Erythroblast (primary cell): ENCODE measurements at regions not wholly inside any gene's neighbourhood (a gene's known extent, or its start where the extent isn't known, plus 50 kb on each side); places are given as distances from the start of the nearest gene placed in this dataset.
"Not testable (repeated sequence)": the region's sequence is repeated elsewhere in the genome, so short reads cannot be mapped to it uniquely, and the experiment has no call there.

Experiments used
- DNase-seq, 2 experiments: peaks; one replicate each; lab custom pipeline; 2025; lab: John Stamatoyannopoulos, UW
- GATA1 ChIP-seq: IDR thresholded peaks from 2 replicates; pipeline ENCODE4 v1.6.1; 2011; ENCODE audit warnings: low read depth, mild to moderate bottlenecking, control low read depth, low read length, moderate library complexity
- POLR2A ChIP-seq: IDR thresholded peaks from 2 replicates; pipeline ENCODE4 v1.6.1; 2011; ENCODE audit warnings: mild to moderate bottlenecking, low read length

DNA sequence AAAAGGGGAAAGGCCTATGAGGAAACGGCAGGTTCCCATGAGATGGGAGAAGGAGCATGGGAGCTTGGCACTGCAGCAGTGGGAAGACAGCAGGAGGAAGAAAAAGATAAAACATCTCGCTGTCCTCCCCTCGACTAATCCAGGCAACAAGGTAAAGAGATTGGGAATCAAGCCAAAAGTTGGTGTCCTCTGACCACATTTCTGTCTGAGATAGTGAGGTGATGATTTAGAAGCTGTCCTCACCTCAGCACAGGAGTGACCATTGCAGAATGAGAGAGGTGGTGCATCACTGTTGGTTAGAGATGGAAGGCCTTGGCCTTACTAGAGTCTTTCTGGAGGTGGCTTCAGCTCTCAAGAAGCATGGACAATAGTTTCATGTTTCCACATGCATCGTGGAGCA, 226.6 kb upstream of the CCDC54 start:
- no peak for DNase-seq
- TF ChIP-seq POLR2A (no peak), GATA1 (no peak)

DNA sequence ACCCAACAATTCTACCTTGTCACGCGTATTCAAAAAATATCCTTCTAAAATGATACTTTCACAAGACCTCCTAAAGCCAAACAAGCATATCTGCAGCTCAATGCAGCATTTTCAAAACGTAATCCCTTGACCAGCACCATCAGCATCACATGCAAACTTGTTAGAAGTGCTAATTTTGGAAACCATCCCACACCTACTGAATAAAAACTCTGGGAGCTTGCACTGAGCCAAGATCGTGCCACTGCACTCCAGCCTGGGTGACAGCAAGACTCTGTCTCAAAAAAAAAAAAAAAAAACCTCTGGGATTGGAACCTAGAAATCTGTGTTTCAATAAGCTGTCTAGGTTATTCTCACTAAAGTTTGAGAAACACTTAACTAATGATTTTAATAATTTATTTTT, 223.3 kb upstream of the CCDC54 start:
- TF ChIP-seq POLR2A (no peak), GATA1 (no peak)
- no peak for DNase-seq

GRCh38 chr3:107172411-107172810, 204.8 kb upstream of the CCDC54 start:
- no peak for DNase-seq
- no peak for TF ChIP-seq POLR2A
- no peak for TF ChIP-seq GATA1

- TF ChIP-seq GATA1 (no peak), POLR2A (no peak)
- DNase-seq: no peak
These were observed 192.9 kb upstream of the CCDC54 start for GRCh38 chr3:107184375-107184774.

DNA sequence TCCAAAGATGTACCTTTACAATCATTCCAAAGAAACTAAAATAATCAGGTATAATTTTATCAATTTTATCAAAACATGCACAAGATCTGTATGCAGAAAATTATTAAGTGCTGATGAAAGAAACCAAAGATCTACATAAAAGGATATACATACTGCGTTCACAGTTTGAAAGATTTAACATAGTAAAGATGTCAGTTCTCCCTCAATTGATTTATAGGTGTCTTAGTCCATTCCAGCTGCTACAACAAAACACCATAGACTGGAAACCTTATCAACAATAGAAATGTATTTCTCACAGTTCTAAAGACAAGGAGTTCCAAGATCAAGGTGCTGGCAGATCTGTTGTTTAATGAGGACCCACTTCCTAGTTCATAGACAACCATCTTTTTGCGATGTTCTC, 189.0 kb upstream of the CCDC54 start:
- TF ChIP-seq GATA1: no peak
- no peak for TF ChIP-seq POLR2A
- no peak for DNase-seq

DNA sequence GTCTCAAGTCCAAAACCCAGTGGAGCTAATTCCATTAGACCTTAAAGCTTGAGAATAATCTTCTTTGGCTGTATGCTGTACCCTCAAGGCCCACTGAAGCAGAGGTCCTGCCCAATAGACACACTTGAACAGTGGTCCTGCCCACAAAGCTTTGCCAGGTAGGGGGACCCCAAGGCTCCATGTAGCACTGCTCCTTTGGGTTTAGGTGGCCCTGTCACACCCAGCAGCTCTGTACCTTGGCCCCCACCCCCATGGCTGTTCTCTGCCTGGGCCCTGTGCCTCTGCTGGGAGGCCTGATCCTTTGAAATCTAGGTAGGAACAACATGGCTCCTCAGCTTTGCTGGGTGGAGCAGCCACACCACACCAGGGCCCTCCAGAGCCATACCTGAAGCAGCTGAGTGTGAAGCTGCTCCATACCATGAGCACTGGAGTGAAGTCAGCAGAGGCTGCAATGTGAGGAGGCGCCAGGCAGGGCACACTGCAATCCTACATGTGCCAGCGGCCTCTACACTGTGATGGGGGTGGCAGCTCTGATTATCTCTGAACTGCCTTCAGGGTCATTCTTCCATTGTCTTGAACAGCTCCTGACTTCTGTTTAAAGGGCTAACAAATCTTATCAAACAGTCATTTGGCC, 188.0 kb upstream of the CCDC54 start:
- no peak for DNase-seq
- TF ChIP-seq GATA1: no peak
- TF ChIP-seq POLR2A: no peak

DNA sequence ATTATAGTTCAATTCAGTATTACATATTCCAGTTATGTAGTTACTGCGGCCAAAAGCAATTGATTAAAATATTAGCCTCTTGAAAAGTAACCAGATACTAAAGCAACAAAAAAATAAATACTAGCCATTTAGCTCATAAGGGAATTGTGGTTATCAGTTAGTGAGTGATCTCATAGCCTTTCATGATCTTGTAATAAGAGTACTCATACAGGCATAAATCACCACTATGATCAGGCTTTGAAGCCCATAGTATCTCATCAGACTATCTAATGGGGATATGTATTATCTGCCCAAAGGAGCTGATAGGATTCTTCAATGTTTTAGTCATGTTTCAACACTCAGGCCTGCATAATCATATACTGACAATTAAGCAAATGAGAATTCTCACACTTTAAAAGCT, 184.1 kb upstream of the CCDC54 start:
- no peak for DNase-seq
- TF ChIP-seq GATA1 (no peak), POLR2A (no peak)

DNA sequence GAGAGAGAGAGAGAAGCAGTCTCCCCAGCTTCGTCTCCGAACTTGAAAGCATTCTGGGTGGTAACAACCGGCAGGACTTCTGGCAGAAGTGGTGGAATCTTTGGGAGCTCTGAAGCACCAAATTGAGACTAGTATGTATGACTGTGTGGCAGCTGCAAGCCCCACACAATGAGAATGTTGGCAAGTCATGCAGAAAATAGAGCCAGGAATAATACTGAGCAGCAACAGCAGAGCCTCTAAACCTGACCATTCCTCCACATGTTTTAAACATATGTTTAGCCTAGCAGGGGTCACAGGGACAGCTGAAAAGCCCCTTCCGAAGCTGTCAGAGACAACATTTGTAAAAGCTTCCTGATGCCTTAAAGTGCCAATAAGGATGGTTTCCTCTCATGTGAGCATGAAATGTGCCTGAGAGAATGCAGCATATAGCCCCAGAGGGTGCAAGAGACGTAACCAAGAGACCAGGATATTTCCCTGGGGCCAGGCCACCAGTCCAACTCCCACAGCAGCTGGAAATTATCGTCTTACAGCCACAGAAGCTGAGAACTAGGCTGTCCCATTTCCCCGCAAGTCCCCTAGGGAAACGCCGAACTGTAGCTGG, 178.6 kb upstream of the CCDC54 start:
- TF ChIP-seq GATA1 (no peak), POLR2A (no peak)
- DNase-seq: no peak

- no peak for DNase-seq
- no peak for TF ChIP-seq GATA1
- no peak for TF ChIP-seq POLR2A
These were observed 176.1 kb upstream of the CCDC54 start for GRCh38 chr3:107201146-107201545.

DNA sequence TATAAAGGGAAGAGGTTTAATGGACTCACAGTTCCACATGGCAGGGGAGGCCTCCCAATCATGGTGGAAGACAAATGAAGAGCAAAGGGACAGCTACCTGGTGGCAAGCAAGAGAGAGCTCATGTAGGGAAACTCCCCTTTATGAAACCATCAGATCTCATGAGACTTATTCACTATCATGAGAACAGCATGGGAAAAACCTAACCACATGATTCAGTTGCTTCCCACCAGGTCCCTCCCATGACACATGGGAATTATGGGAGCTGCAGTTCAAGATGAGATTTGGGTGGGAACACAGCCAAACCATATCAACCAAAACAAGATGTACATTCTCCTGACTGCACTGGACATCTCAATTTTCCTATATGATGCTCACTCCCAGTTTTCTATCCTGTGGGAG, 174.4 kb upstream of the CCDC54 start:
- DNase-seq: not testable (repeated sequence)

- TF ChIP-seq GATA1 (no peak), POLR2A (no peak)
These were observed 173.1 kb upstream of the CCDC54 start for GRCh38 chr3:107204121-107204520.

DNA sequence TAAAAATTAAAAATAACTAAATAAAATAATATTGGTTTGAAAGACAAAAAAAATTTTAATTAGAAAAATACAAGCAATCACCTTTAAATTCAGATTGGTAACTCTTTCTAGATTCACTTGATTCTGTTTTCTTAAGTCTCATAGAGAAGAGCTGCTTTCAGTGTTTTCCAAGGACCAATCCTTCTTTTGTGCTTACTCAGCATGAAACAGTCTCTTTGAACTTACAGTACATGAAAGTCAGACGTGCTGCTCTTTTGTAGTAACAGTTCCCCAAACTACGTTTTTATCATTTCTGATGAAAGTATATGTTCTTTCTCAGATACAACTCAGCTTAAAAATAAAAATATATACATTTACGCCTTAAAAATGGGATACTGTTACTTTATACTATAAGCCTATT, 171.9 kb upstream of the CCDC54 start:
- no peak for TF ChIP-seq POLR2A
- no peak for TF ChIP-seq GATA1
- DNase-seq: peak in 1 of 2 experiments; percentile 5

More at GRCh38 chr3:107204121-107204520, 173.1 kb upstream of the CCDC54 start:
- no peak for DNase-seq

- TF ChIP-seq GATA1: no peak
- TF ChIP-seq POLR2A: no peak
- DNase-seq: peak; percentile 35 to 63
These were observed 171.1 kb upstream of the CCDC54 start for GRCh38 chr3:107206141-107206540.

DNA sequence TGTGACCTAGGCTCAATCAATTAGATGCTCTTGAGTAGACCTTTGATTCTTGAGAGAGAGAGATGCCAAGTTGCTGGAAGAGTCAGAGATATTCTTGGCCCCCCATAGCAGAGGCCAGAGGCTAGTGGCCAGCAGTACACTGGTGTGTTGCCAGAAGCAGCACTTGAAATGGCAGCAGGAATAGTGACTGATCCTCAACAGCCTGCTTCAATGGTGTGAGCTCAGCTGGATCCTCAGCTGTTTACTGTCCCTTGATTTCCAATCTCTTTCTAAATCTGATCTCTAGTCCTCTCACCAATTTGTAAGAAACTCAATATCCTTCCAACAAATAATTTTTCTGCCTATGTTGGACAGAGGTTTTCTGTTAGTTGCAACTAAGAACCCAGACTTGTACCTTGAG, 170.3 kb upstream of the CCDC54 start:
- no peak for DNase-seq
- no peak for TF ChIP-seq GATA1
- TF ChIP-seq POLR2A: no peak

GRCh38 chr3:107208100-107208499, 169.1 kb upstream of the CCDC54 start:
- TF ChIP-seq POLR2A: no peak
- no peak for TF ChIP-seq GATA1
- DNase-seq: no peak

- no peak for TF ChIP-seq POLR2A
- DNase-seq: no peak
These were observed 168.4 kb upstream of the CCDC54 start for GRCh38 chr3:107208796-107209195.
